ENCODE measurements at regions not wholly inside any gene's neighbourhood (a gene's known extent, or its start where the extent isn't known, plus 50 kb on each side); places are given as distances from the start of the nearest gene placed in this dataset.

DNA sequence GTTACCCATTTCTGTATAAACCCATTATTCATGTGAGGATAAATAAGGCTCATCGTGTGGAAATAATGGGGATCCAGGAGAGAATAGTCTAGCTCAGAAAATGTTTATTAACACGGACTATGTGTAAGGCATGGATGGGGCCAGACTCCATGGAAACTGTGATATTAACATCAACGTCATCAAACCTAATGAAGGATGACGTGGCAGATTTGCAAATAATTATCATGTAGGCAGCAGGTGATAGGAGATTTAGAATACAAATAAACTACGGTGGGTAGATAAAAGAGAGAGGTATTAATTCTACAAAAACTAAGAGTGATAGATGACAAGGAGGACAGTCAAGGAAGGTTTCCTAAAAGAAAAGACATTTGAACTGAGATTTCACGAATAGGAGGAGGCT, 592.2 kb downstream of the REEP3 start:
- TF ChIP-seq POLR2A (IDR thresholded peaks at IDR 0.05) (no peak), EP300 (IDR thresholded peaks at IDR 0.05) (no peak)
